ENCODE measurements at regions not wholly inside any gene's neighbourhood (a gene's known extent, or its start where the extent isn't known, plus 50 kb on each side); places are given as distances from the start of the nearest gene placed in this dataset.

GRCh38 chr5:6003040-6003825 lies 375.1 kb downstream of the MED10 start:
- DNase-seq (ENCODE audit: low read depth, low spot score): no peak
- ChIA-PET POLR2A (no interaction called here), CTCF (no interaction called here)
- no peak overlapping the region for H3K4me3 ChIP-seq (ENCODE audit: low read depth, low read length)
- TF ChIP-seq CTCF (IDR thresholded peaks at IDR 0.05; ENCODE audit: insufficient read depth, low read length, missing control alignments): no peak

GRCh38 chr5:6000867-6001266 lies 377.5 kb downstream of the MED10 start:
- CTCF ChIA-PET: no interaction called here
- POLR2A ChIA-PET: no interaction called here
- TF ChIP-seq CTCF (IDR thresholded peaks at IDR 0.05; ENCODE audit: insufficient read depth, low read length, missing control alignments): no peak
- DNase-seq (ENCODE audit: low read depth, low spot score): no peak
- no peak overlapping the region for H3K4me3 ChIP-seq (ENCODE audit: low read depth, low read length)

- no peak overlapping the region for H3K4me3 ChIP-seq (ENCODE audit: low read depth, low read length)
- no peak for DNase-seq (ENCODE audit: low read depth, low spot score)
- no peak for TF ChIP-seq CTCF (IDR thresholded peaks at IDR 0.05; ENCODE audit: insufficient read depth, low read length, missing control alignments)
- ChIA-PET POLR2A (no interaction called here), CTCF (no interaction called here)
Measured at GRCh38 chr5:5995819-5996218, 382.5 kb downstream of the MED10 start.

GRCh38 chr5:5986492-5987178 lies 391.7 kb downstream of the MED10 start:
- POLR2A ChIA-PET: interaction anchor here (0.7 kb wide), 1 partner anchor 524 kb away, joined by 3 read pairs; no protein-coding TSS in a partner anchor
- TF ChIP-seq CTCF (IDR thresholded peaks at IDR 0.05; ENCODE audit: insufficient read depth, low read length, missing control alignments): no peak
- H3K4me3 ChIP-seq (ENCODE audit: low read depth, low read length): no peak overlapping the region
- no peak for DNase-seq (ENCODE audit: low read depth, low spot score)
- CTCF ChIA-PET: no interaction called here

- no peak overlapping the region for H3K4me3 ChIP-seq (ENCODE audit: low read depth, low read length)
- no peak for TF ChIP-seq CTCF (IDR thresholded peaks at IDR 0.05; ENCODE audit: insufficient read depth, low read length, missing control alignments)
- no peak for DNase-seq (ENCODE audit: low read depth, low spot score)
- POLR2A ChIA-PET: no interaction called here
- CTCF ChIA-PET: no interaction called here
Measured at GRCh38 chr5:5985332-5985731, 393.0 kb downstream of the MED10 start.

GRCh38 chr5:5983261-5983980 lies 394.9 kb downstream of the MED10 start:
- DNase-seq (ENCODE audit: low read depth, low spot score): no peak
- no peak for TF ChIP-seq CTCF (IDR thresholded peaks at IDR 0.05; ENCODE audit: insufficient read depth, low read length, missing control alignments)
- POLR2A ChIA-PET: no interaction called here
- H3K4me3 ChIP-seq (ENCODE audit: low read depth, low read length): no peak overlapping the region
- CTCF ChIA-PET: no interaction called here

All from AG04449 (cell line).